ENCODE measurements at regions not wholly inside any gene's neighbourhood (a gene's known extent, or its start where the extent isn't known, plus 50 kb on each side); places are given as distances from the start of the nearest gene placed in this dataset.

GRCh38 chr2:217192366-217192765, 332.5 kb upstream of the TNP1 start:
- H3K4me1 ChIP-seq (ENCODE audit: control insufficient read depth in 5 of 5, insufficient read depth in 5 of 5, low read length in 5 of 5) = peaks cover 0 to 6% (median 1%) of the 10 kb centered on the region in 5 donors
- no peak overlapping the region for H3K27ac ChIP-seq (ENCODE audit: low read depth, low read length)
- H3K36me3 ChIP-seq (ENCODE audit: control insufficient read depth in 5 of 5, insufficient read depth in 5 of 5, low read length in 5 of 5) = no peaks in the 10 kb centered on the region
- peaks cover 0 to 10% (median 9%) of the 10 kb centered on the region in 5 donors for H3K9me3 ChIP-seq (ENCODE audit: control insufficient read depth in 5 of 5, low read length in 5 of 5)
- no peak overlapping the region for H3K9ac ChIP-seq (ENCODE audit: low read length in 5 of 5)
- H3K27me3 ChIP-seq (ENCODE audit: control insufficient read depth in 5 of 5, insufficient read depth in 4 of 5, low read length in 5 of 5) = no peaks in the 10 kb centered on the region
- no peak overlapping the region for H3K4me3 ChIP-seq (ENCODE audit: low read depth in 1 of 5, low read length in 5 of 5)

GRCh38 chr2:217189747-217190146, 329.9 kb upstream of the TNP1 start:
- Histone ChIP-seq H3K27me3 (ENCODE audit: control insufficient read depth in 5 of 5, insufficient read depth in 4 of 5, low read length in 5 of 5) (no peaks in the 10 kb centered on the region), H3K9ac (ENCODE audit: low read length in 5 of 5) (no peak overlapping the region), H3K36me3 (ENCODE audit: control insufficient read depth in 5 of 5, insufficient read depth in 5 of 5, low read length in 5 of 5) (no peaks in the 10 kb centered on the region), H3K9me3 (ENCODE audit: control insufficient read depth in 5 of 5, low read length in 5 of 5) (no peaks in the 10 kb centered on the region), H3K27ac (ENCODE audit: low read depth, low read length) (no peak overlapping the region), H3K4me1 (ENCODE audit: control insufficient read depth in 5 of 5, insufficient read depth in 5 of 5, low read length in 5 of 5) (peaks cover 3 to 21% (median 13%) of the 10 kb centered on the region in 5 donors), H3K4me3 (ENCODE audit: low read depth in 1 of 5, low read length in 5 of 5) (no peak overlapping the region)

- H3K4me1 ChIP-seq (ENCODE audit: control insufficient read depth in 5 of 5, insufficient read depth in 5 of 5, low read length in 5 of 5) = peaks cover 3 to 22% (median 13%) of the 10 kb centered on the region in 5 donors
- no peak overlapping the region for H3K27ac ChIP-seq (ENCODE audit: low read depth, low read length)
- no peak overlapping the region for H3K4me3 ChIP-seq (ENCODE audit: low read depth in 1 of 5, low read length in 5 of 5)
- no peaks in the 10 kb centered on the region for H3K36me3 ChIP-seq (ENCODE audit: control insufficient read depth in 5 of 5, insufficient read depth in 5 of 5, low read length in 5 of 5)
- H3K27me3 ChIP-seq (ENCODE audit: control insufficient read depth in 5 of 5, insufficient read depth in 4 of 5, low read length in 5 of 5) = no peaks in the 10 kb centered on the region
- no peak overlapping the region for H3K9ac ChIP-seq (ENCODE audit: low read length in 5 of 5)
- H3K9me3 ChIP-seq (ENCODE audit: control insufficient read depth in 5 of 5, low read length in 5 of 5) = no peaks in the 10 kb centered on the region
Observed at GRCh38 chr2:217189131-217189530, 329.3 kb upstream of the TNP1 start.

GRCh38 chr2:217186668-217187159, 326.9 kb upstream of the TNP1 start:
- Histone ChIP-seq H3K9ac (ENCODE audit: low read length in 5 of 5) (peak overlapping the region in 4 of 5 donors; percentile 17 to 46 (median 26)), H3K27ac (ENCODE audit: low read depth, low read length) (peak overlapping the region; percentile 93), H3K36me3 (ENCODE audit: control insufficient read depth in 5 of 5, insufficient read depth in 5 of 5, low read length in 5 of 5) (no peaks in the 10 kb centered on the region), H3K27me3 (ENCODE audit: control insufficient read depth in 5 of 5, insufficient read depth in 4 of 5, low read length in 5 of 5) (no peaks in the 10 kb centered on the region), H3K9me3 (ENCODE audit: control insufficient read depth in 5 of 5, low read length in 5 of 5) (no peaks in the 10 kb centered on the region), H3K4me1 (ENCODE audit: control insufficient read depth in 5 of 5, insufficient read depth in 5 of 5, low read length in 5 of 5) (peaks cover 3 to 33% (median 13%) of the 10 kb centered on the region in 5 donors), H3K4me3 (ENCODE audit: low read depth in 1 of 5, low read length in 5 of 5) (no peak overlapping the region)

GRCh38 chr2:217186152-217186551, 326.3 kb upstream of the TNP1 start:
- Histone ChIP-seq H3K9ac (ENCODE audit: low read length in 5 of 5) (peak overlapping the region in 3 of 5 donors; percentile 21 to 46 (median 31)), H3K36me3 (ENCODE audit: control insufficient read depth in 5 of 5, insufficient read depth in 5 of 5, low read length in 5 of 5) (no peaks in the 10 kb centered on the region), H3K4me3 (ENCODE audit: low read depth in 1 of 5, low read length in 5 of 5) (peak overlapping the region in 1 of 5 donors; percentile 37), H3K27me3 (ENCODE audit: control insufficient read depth in 5 of 5, insufficient read depth in 4 of 5, low read length in 5 of 5) (no peaks in the 10 kb centered on the region), H3K9me3 (ENCODE audit: control insufficient read depth in 5 of 5, low read length in 5 of 5) (no peaks in the 10 kb centered on the region), H3K4me1 (ENCODE audit: control insufficient read depth in 5 of 5, insufficient read depth in 5 of 5, low read length in 5 of 5) (peaks cover 3 to 33% (median 13%) of the 10 kb centered on the region in 5 donors), H3K27ac (ENCODE audit: low read depth, low read length) (peak overlapping the region; percentile 93)

GRCh38 chr2:217185265-217185995, 325.6 kb upstream of the TNP1 start:
- Histone ChIP-seq H3K27me3 (ENCODE audit: control insufficient read depth in 5 of 5, insufficient read depth in 4 of 5, low read length in 5 of 5) (no peaks in the 10 kb centered on the region), H3K9me3 (ENCODE audit: control insufficient read depth in 5 of 5, low read length in 5 of 5) (no peaks in the 10 kb centered on the region), H3K4me1 (ENCODE audit: control insufficient read depth in 5 of 5, insufficient read depth in 5 of 5, low read length in 5 of 5) (peaks cover 3 to 33% (median 13%) of the 10 kb centered on the region in 5 donors), H3K36me3 (ENCODE audit: control insufficient read depth in 5 of 5, insufficient read depth in 5 of 5, low read length in 5 of 5) (no peaks in the 10 kb centered on the region), H3K9ac (ENCODE audit: low read length in 5 of 5) (peak overlapping the region in 1 of 5 donors; percentile 36), H3K27ac (ENCODE audit: low read depth, low read length) (peak overlapping the region; percentile 93), H3K4me3 (ENCODE audit: low read depth in 1 of 5, low read length in 5 of 5) (no peak overlapping the region)

- peak overlapping the region in 1 of 5 donors; percentile 4 for H3K9ac ChIP-seq (ENCODE audit: low read length in 5 of 5)
Observed at GRCh38 chr2:217184242-217184641, 324.4 kb upstream of the TNP1 start.

GRCh38 chr2:217183471-217183870, 323.6 kb upstream of the TNP1 start:
- Histone ChIP-seq H3K27me3 (ENCODE audit: control insufficient read depth in 5 of 5, insufficient read depth in 4 of 5, low read length in 5 of 5) (no peaks in the 10 kb centered on the region), H3K9ac (ENCODE audit: low read length in 5 of 5) (no peak overlapping the region), H3K36me3 (ENCODE audit: control insufficient read depth in 5 of 5, insufficient read depth in 5 of 5, low read length in 5 of 5) (no peaks in the 10 kb centered on the region), H3K4me3 (ENCODE audit: low read depth in 1 of 5, low read length in 5 of 5) (no peak overlapping the region), H3K4me1 (ENCODE audit: control insufficient read depth in 5 of 5, insufficient read depth in 5 of 5, low read length in 5 of 5) (peaks cover 3 to 31% (median 13%) of the 10 kb centered on the region in 5 donors), H3K27ac (ENCODE audit: low read depth, low read length) (no peak overlapping the region), H3K9me3 (ENCODE audit: control insufficient read depth in 5 of 5, low read length in 5 of 5) (no peaks in the 10 kb centered on the region)

More at GRCh38 chr2:217184242-217184641, 324.4 kb upstream of the TNP1 start:
- H3K27ac ChIP-seq (ENCODE audit: low read depth, low read length) = no peak overlapping the region
- peaks cover 3 to 31% (median 13%) of the 10 kb centered on the region in 5 donors for H3K4me1 ChIP-seq (ENCODE audit: control insufficient read depth in 5 of 5, insufficient read depth in 5 of 5, low read length in 5 of 5)
- H3K4me3 ChIP-seq (ENCODE audit: low read depth in 1 of 5, low read length in 5 of 5) = no peak overlapping the region
- no peaks in the 10 kb centered on the region for H3K9me3 ChIP-seq (ENCODE audit: control insufficient read depth in 5 of 5, low read length in 5 of 5)
- H3K36me3 ChIP-seq (ENCODE audit: control insufficient read depth in 5 of 5, insufficient read depth in 5 of 5, low read length in 5 of 5) = no peaks in the 10 kb centered on the region
- H3K27me3 ChIP-seq (ENCODE audit: control insufficient read depth in 5 of 5, insufficient read depth in 4 of 5, low read length in 5 of 5) = no peaks in the 10 kb centered on the region

GRCh38 chr2:217182926-217183325, 323.1 kb upstream of the TNP1 start:
- Histone ChIP-seq H3K9me3 (ENCODE audit: control insufficient read depth in 5 of 5, low read length in 5 of 5) (peaks cover 0 to 3% (median 0%) of the 10 kb centered on the region in 5 donors), H3K9ac (ENCODE audit: low read length in 5 of 5) (no peak overlapping the region), H3K27ac (ENCODE audit: low read depth, low read length) (no peak overlapping the region), H3K4me1 (ENCODE audit: control insufficient read depth in 5 of 5, insufficient read depth in 5 of 5, low read length in 5 of 5) (peaks cover 3 to 31% (median 13%) of the 10 kb centered on the region in 5 donors), H3K27me3 (ENCODE audit: control insufficient read depth in 5 of 5, insufficient read depth in 4 of 5, low read length in 5 of 5) (no peaks in the 10 kb centered on the region), H3K4me3 (ENCODE audit: low read depth in 1 of 5, low read length in 5 of 5) (no peak overlapping the region), H3K36me3 (ENCODE audit: control insufficient read depth in 5 of 5, insufficient read depth in 5 of 5, low read length in 5 of 5) (no peaks in the 10 kb centered on the region)

- Histone ChIP-seq H3K9ac (ENCODE audit: low read length in 5 of 5) (no peak overlapping the region), H3K36me3 (ENCODE audit: control insufficient read depth in 5 of 5, insufficient read depth in 5 of 5, low read length in 5 of 5) (no peaks in the 10 kb centered on the region), H3K27ac (ENCODE audit: low read depth, low read length) (no peak overlapping the region), H3K4me3 (ENCODE audit: low read depth in 1 of 5, low read length in 5 of 5) (no peak overlapping the region), H3K4me1 (ENCODE audit: control insufficient read depth in 5 of 5, insufficient read depth in 5 of 5, low read length in 5 of 5) (peaks cover 0 to 21% (median 9%) of the 10 kb centered on the region in 5 donors), H3K27me3 (ENCODE audit: control insufficient read depth in 5 of 5, insufficient read depth in 4 of 5, low read length in 5 of 5) (no peaks in the 10 kb centered on the region), H3K9me3 (ENCODE audit: control insufficient read depth in 5 of 5, low read length in 5 of 5) (peaks cover 0 to 6% (median 0%) of the 10 kb centered on the region in 5 donors)
Observed at GRCh38 chr2:217181512-217181911, 321.6 kb upstream of the TNP1 start.
